ENCODE measurements at regions not wholly inside any gene's neighbourhood (a gene's known extent, or its start where the extent isn't known, plus 50 kb on each side); places are given as distances from the start of the nearest gene placed in this dataset.

GRCh38 chr3:23029001-23029400 is 174.1 kb upstream of the UBE2E2 start:
- intact Hi-C loops (cut with micrococcal nuclease): no loop called here
- H3K4me2 ChIP-seq (ENCODE audit: insufficient read depth, low read length): no peak overlapping the region
- H3K9me1 ChIP-seq (ENCODE audit: control insufficient read depth, insufficient read depth, low read length): no peaks in the 10 kb centered on the region
- H3K9ac ChIP-seq (ENCODE audit: insufficient read depth in 1 of 2, low read depth in 2 of 2, low read length in 2 of 2): no peak overlapping the region
- no peak overlapping the region for H3K27ac ChIP-seq (ENCODE audit: extremely low read depth, low read depth, low read length)
- no peaks in the 10 kb centered on the region for H3K9me3 ChIP-seq (replicated peaks; ENCODE audit: control insufficient read depth, insufficient read depth, low read depth, low read length)
- no peaks in the 10 kb centered on the region for H4K20me1 ChIP-seq (replicated peaks; ENCODE audit: control insufficient read depth, insufficient read depth, low read length)
- no peak overlapping the region for H2AFZ ChIP-seq (ENCODE audit: low read depth, low read length)
- in situ Hi-C loops (cut with MboI): no loop called here
- 2% methylated on average over 2 of the region's 2 CpGs for WGBS (ENCODE audit: insufficient coverage, low coverage, missing lambda C conversion rate)
- no TSS peak for BruUV-seq (replicated peaks)
- H3K36me3 ChIP-seq (ENCODE audit: control insufficient read depth, insufficient read depth, low read length): no peaks in the 10 kb centered on the region
- ChIA-PET POLR2A (no interaction called here), CTCF (ENCODE audit: low intra/inter-chr PET ratio) (no interaction called here)
- no peaks in the 10 kb centered on the region for H3K4me1 ChIP-seq (replicated peaks in 1 of 2; ENCODE audit: control insufficient read depth in 2 of 2, insufficient read depth in 2 of 2, low read length in 2 of 2)
- no peak for DNase-seq (ENCODE audit: extremely low read depth in 1 of 4, low spot score in 3 of 4)
- H3K27me3 ChIP-seq (ENCODE audit: control insufficient read depth in 2 of 2, insufficient read depth in 2 of 2, low read length in 2 of 2): no peaks in the 10 kb centered on the region
- no peak overlapping the region for H3K4me3 ChIP-seq
- ATAC-seq: no peak
- TF ChIP-seq RFX7 (CRISPR knock-in tag; IDR thresholded peaks at IDR 0.05): no peak
- no peak for TF ChIP-seq ETV1 (tag; conservative IDR thresholded peaks at IDR 0.05; ENCODE audit: low read depth)
- no peak for TF ChIP-seq POU5F1 (IDR thresholded peaks at IDR 0.05; ENCODE audit: borderline replicate concordance, low read depth, low read length, partially characterized antibody)
- no peak for TF ChIP-seq RBBP5 (IDR thresholded peaks at IDR 0.05; ENCODE audit: borderline replicate concordance, insufficient read depth, low read length, poor library complexity, severe bottlenecking)
- TF ChIP-seq KDM5B (IDR thresholded peaks at IDR 0.05; ENCODE audit: insufficient replicate concordance, low read depth, low read length): no peak
- TF ChIP-seq ZNF785 (CRISPR knock-in tag; IDR thresholded peaks at IDR 0.05): no peak
- no peak for TF ChIP-seq FOXJ2 (tag; IDR thresholded peaks at IDR 0.05)
- TF ChIP-seq SFPQ (IDR thresholded peaks at IDR 0.05; ENCODE audit: low read depth, low read length): no peak
- no peak for TF ChIP-seq TOE1 (IDR thresholded peaks at IDR 0.05; ENCODE audit: borderline replicate concordance)
- no peak for TF ChIP-seq TOE1 (CRISPR knock-in tag; IDR thresholded peaks at IDR 0.05; ENCODE audit: borderline replicate concordance, low read depth)
- no peak for TF ChIP-seq ZNF436 (CRISPR knock-in tag; IDR thresholded peaks at IDR 0.05)
- TF ChIP-seq HMG20B (CRISPR knock-in tag; IDR thresholded peaks at IDR 0.05): no peak
- no peaks in the 10 kb centered on the region for H3K79me2 ChIP-seq (ENCODE audit: control insufficient read depth, insufficient read depth, low read length)
- FAIRE-seq: no peak
